ENCODE measurements at regions not wholly inside any gene's neighbourhood (a gene's known extent, or its start where the extent isn't known, plus 50 kb on each side); places are given as distances from the start of the nearest gene placed in this dataset.

- Histone ChIP-seq H2AFZ (ENCODE audit: low read length) (no peak overlapping the region), H3K27ac (ENCODE audit: low read depth, low read length, poor library complexity, severe bottlenecking) (no peak overlapping the region), H3K9me3 (ENCODE audit: low read length) (no peaks in the 10 kb centered on the region), H3K79me2 (ENCODE audit: insufficient read depth, low read depth, low read length) (no peaks in the 10 kb centered on the region), H4K20me1 (ENCODE audit: insufficient read depth, low read length) (no peaks in the 10 kb centered on the region), H3K9me2 (ENCODE audit: insufficient read depth, low read length) (no peaks in the 10 kb centered on the region), H3K36me3 (ENCODE audit: insufficient read depth, low read length) (no peaks in the 10 kb centered on the region), H3K4me2 (ENCODE audit: low read length) (no peak overlapping the region), H3K4me3 (ENCODE audit: low read depth, low read length, poor library complexity, severe bottlenecking) (no peak overlapping the region), H3K4me1 (ENCODE audit: insufficient read depth, low read length, poor library complexity, severe bottlenecking) (no peaks in the 10 kb centered on the region)
- intact Hi-C loops (cut with micrococcal nuclease; ENCODE audit: unreplicated experiment): no loop called here
- ChIA-PET CTCF (ENCODE audit: unreplicated experiment) (no interaction called here), POLR2A (interaction anchor here (0.6 kb wide), 1 partner anchor 48 kb away, joined by 3 read pairs; no protein-coding TSS in a partner anchor)
- no TSS peak for BruUV-seq (replicated peaks)
- DNase-seq (ENCODE audit: low spot score): no peak
- no peak for TF ChIP-seq CTCF (conservative IDR thresholded peaks at IDR 0.05; ENCODE audit: low read length)
- no peak for TF ChIP-seq EZH2phosphoT487 (IDR thresholded peaks at IDR 0.05; ENCODE audit: borderline replicate concordance, low read depth, low read length)
Measured at GRCh38 chr16:51085271-51085670, 65.8 kb downstream of the SALL1 start.

GRCh38 chr16:51084074-51084928, 66.8 kb downstream of the SALL1 start:
- TF ChIP-seq EZH2phosphoT487 (IDR thresholded peaks at IDR 0.05; ENCODE audit: borderline replicate concordance, low read depth, low read length) (no peak), CTCF (conservative IDR thresholded peaks at IDR 0.05; ENCODE audit: low read length) (no peak)
- H4K20me1 ChIP-seq (ENCODE audit: insufficient read depth, low read length): no peaks in the 10 kb centered on the region
- DNase-seq (ENCODE audit: low spot score): no peak
- ChIA-PET POLR2A (interaction anchor here (0.6 kb wide), 1 partner anchor 49 kb away, joined by 3 read pairs; no protein-coding TSS in a partner anchor), CTCF (ENCODE audit: unreplicated experiment) (no interaction called here)
- no peak overlapping the region for H2AFZ ChIP-seq (ENCODE audit: low read length)
- no peaks in the 10 kb centered on the region for H3K79me2 ChIP-seq (ENCODE audit: insufficient read depth, low read depth, low read length)
- no peak overlapping the region for H3K4me2 ChIP-seq (ENCODE audit: low read length)
- H3K27ac ChIP-seq (ENCODE audit: low read depth, low read length, poor library complexity, severe bottlenecking): no peak overlapping the region
- no peaks in the 10 kb centered on the region for H3K4me1 ChIP-seq (ENCODE audit: insufficient read depth, low read length, poor library complexity, severe bottlenecking)
- H3K9me2 ChIP-seq (ENCODE audit: insufficient read depth, low read length): no peaks in the 10 kb centered on the region
- no peaks in the 10 kb centered on the region for H3K9me3 ChIP-seq (ENCODE audit: low read length)
- H3K36me3 ChIP-seq (ENCODE audit: insufficient read depth, low read length): no peaks in the 10 kb centered on the region
- BruUV-seq (replicated peaks): no TSS peak
- intact Hi-C loops (cut with micrococcal nuclease; ENCODE audit: unreplicated experiment): no loop called here
- no peak overlapping the region for H3K4me3 ChIP-seq (ENCODE audit: low read depth, low read length, poor library complexity, severe bottlenecking)

- Histone ChIP-seq H3K4me1 (ENCODE audit: insufficient read depth, low read length, poor library complexity, severe bottlenecking) (no peaks in the 10 kb centered on the region), H3K9me2 (ENCODE audit: insufficient read depth, low read length) (no peaks in the 10 kb centered on the region), H2AFZ (ENCODE audit: low read length) (no peak overlapping the region), H3K4me3 (ENCODE audit: low read depth, low read length, poor library complexity, severe bottlenecking) (no peak overlapping the region), H4K20me1 (ENCODE audit: insufficient read depth, low read length) (no peaks in the 10 kb centered on the region), H3K4me2 (ENCODE audit: low read length) (no peak overlapping the region), H3K27ac (ENCODE audit: low read depth, low read length, poor library complexity, severe bottlenecking) (no peak overlapping the region), H3K9me3 (ENCODE audit: low read length) (no peaks in the 10 kb centered on the region), H3K36me3 (ENCODE audit: insufficient read depth, low read length) (no peaks in the 10 kb centered on the region), H3K79me2 (ENCODE audit: insufficient read depth, low read depth, low read length) (no peaks in the 10 kb centered on the region)
- intact Hi-C loops (cut with micrococcal nuclease; ENCODE audit: unreplicated experiment): no loop called here
- no TSS peak for BruUV-seq (replicated peaks)
- no peak for DNase-seq (ENCODE audit: low spot score)
- POLR2A ChIA-PET: interaction anchor here (1.1 kb wide), 1 partner anchor 695 kb away, joined by 3 read pairs; no protein-coding TSS in a partner anchor
- CTCF ChIA-PET (ENCODE audit: unreplicated experiment): no interaction called here
- TF ChIP-seq EZH2phosphoT487 (IDR thresholded peaks at IDR 0.05; ENCODE audit: borderline replicate concordance, low read depth, low read length) (no peak), CTCF (conservative IDR thresholded peaks at IDR 0.05; ENCODE audit: low read length) (no peak)
Measured at GRCh38 chr16:51072591-51072990, 78.5 kb downstream of the SALL1 start.
